ENCODE measurements at regions not wholly inside any gene's neighbourhood (a gene's known extent, or its start where the extent isn't known, plus 50 kb on each side); places are given as distances from the start of the nearest gene placed in this dataset.

DNA sequence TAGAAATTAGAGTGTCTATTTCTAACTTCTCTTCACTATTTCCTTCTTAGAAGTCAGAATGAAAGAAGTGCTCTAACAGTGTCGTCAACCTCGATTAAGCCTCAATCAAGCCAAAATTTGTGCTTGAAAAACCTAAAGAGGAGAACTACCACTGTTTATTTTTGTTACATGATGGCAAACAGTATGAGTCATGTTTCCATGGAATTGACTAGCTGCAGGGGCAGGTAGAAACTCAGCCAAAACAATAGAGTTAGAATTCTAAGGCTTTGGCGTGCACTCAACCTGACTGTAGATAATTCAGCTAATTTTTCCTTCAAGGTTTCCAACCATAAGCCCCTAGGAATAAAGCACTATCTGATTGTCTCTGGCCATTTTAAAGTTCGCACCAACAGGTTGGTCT is 415.9 kb downstream of the ETS1 start:
- Histone ChIP-seq H3K9ac (no peak overlapping the region), H4K20me1 (ENCODE audit: insufficient read depth) (no peaks in the 10 kb centered on the region), H3K36me3 (replicated peaks in 1 of 2; ENCODE audit: control insufficient read depth in 1 of 2, insufficient read depth in 2 of 2, low read length in 1 of 2) (no peaks in the 10 kb centered on the region), H3K9me2 (no peaks in the 10 kb centered on the region), H3K4me3 (ENCODE audit: low read depth in 2 of 2, low read length in 1 of 2) (no peak overlapping the region), H2AFZ (ENCODE audit: low read depth) (no peak overlapping the region), H3K4me1 (ENCODE audit: control insufficient read depth in 1 of 2, insufficient read depth in 2 of 2, low read depth in 1 of 2, low read length in 1 of 2) (peaks cover 3 to 5% of the 10 kb centered on the region in 2 experiments; a peak in 2 of 4 replicates), H3K4me2 (no peak overlapping the region), H3F3A (replicated peaks; ENCODE audit: insufficient read depth) (no peaks in the 10 kb centered on the region), H3K79me2 (ENCODE audit: insufficient read depth) (no peaks in the 10 kb centered on the region), H3K27ac (ENCODE audit: low read depth in 2 of 2, low read length in 1 of 2) (no peak overlapping the region; a peak in 1 of 4 replicates), H3K27me3 (ENCODE audit: insufficient read depth) (no peaks in the 10 kb centered on the region), H3K9me3 (no peaks in the 10 kb centered on the region)
- ChIA-PET POLR2A (no interaction called here), CTCF (interaction anchor here (0.9 to 9.3 kb wide), 35 partner anchors 9 to 714 kb away, joined by 3 to 209 read pairs (median 7); no protein-coding TSS in a partner anchor)
- DNase-seq = no peak
- 78% methylated on average over 4 of the region's 4 CpGs for WGBS (ENCODE audit: low lambda C conversion rate)
- no peak for TF ChIP-seq FOXJ3 (CRISPR knock-in tag; IDR thresholded peaks at IDR 0.05)

DNA sequence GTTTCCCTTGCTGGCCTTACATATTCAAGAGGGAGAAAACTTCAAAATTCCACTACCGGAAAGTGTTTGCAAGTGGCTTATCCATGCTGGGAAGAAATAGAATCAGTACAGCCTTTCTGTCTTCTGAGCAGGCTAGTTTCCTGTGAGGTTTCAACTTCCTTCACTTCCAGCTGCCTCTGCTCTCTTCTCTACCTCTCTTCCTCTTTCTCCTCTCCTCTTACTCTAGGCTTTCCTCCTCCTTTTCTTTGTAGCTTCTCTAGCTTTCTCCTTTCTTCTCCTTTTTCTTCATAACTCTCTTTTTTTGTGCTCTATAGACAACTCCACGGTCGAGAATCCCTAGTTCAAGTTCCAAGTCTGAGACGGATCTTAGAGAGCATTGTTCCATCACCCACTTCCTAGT is 421.8 kb downstream of the ETS1 start:
- H3K36me3 ChIP-seq (replicated peaks in 1 of 2; ENCODE audit: control insufficient read depth in 1 of 2, insufficient read depth in 2 of 2, low read length in 1 of 2) = no peaks in the 10 kb centered on the region
- TF ChIP-seq RCOR1 (IDR thresholded peaks at IDR 0.05; ENCODE audit: low read length) (no peak), RAD21 (IDR thresholded peaks at IDR 0.05; ENCODE audit: low read length) (no peak), TEAD4 (IDR thresholded peaks at IDR 0.05; ENCODE audit: borderline replicate concordance, insufficient read depth) (no peak), EP300 (IDR thresholded peaks at IDR 0.05; ENCODE audit: borderline replicate concordance in 1 of 2, low read depth in 1 of 2, low read length in 1 of 2) (no peak), TAF1 (IDR thresholded peaks at IDR 0.05; ENCODE audit: borderline replicate concordance, low read depth, low read length) (no peak), SMC3 (IDR thresholded peaks at IDR 0.05; ENCODE audit: low read depth, low read length) (no peak), NFIC (IDR thresholded peaks at IDR 0.05; ENCODE audit: borderline replicate concordance) (no peak), NRF1 (IDR thresholded peaks at IDR 0.05; ENCODE audit: low read depth, low read length) (no peak)
- TF ChIP-seq, protein P1, sequence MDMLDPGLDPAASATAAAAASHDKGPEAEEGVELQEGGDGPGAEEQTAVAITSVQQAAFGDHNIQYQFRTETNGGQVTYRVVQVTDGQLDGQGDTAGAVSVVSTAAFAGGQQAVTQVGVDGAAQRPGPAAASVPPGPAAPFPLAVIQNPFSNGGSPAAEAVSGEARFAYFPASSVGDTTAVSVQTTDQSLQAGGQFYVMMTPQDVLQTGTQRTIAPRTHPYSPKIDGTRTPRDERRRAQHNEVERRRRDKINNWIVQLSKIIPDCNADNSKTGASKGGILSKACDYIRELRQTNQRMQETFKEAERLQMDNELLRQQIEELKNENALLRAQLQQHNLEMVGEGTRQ (IDR thresholded peaks at IDR 0.05; ENCODE audit: borderline replicate concordance, low read depth, low read length) = no peak
- 92% methylated on average over 4 of the region's 4 CpGs for whole genome bisulfite sequencing (ENCODE audit: low lambda C conversion rate)
- H3K27ac ChIP-seq (ENCODE audit: low read depth in 2 of 2, low read length in 1 of 2) = no peak overlapping the region
- H2AFZ ChIP-seq (ENCODE audit: low read depth) = no peak overlapping the region
- DNase-seq = no peak
- H3K9me2 ChIP-seq = no peaks in the 10 kb centered on the region
- no peaks in the 10 kb centered on the region for H3F3A ChIP-seq (replicated peaks; ENCODE audit: insufficient read depth)
- no peaks in the 10 kb centered on the region for H3K79me2 ChIP-seq (ENCODE audit: insufficient read depth)
- ChIA-PET CTCF (no interaction called here), POLR2A (no interaction called here)
- no peaks in the 10 kb centered on the region for H4K20me1 ChIP-seq (ENCODE audit: insufficient read depth)
- no peak overlapping the region for H3K4me3 ChIP-seq (ENCODE audit: low read depth in 2 of 2, low read length in 1 of 2)
- no peaks in the 10 kb centered on the region for H3K27me3 ChIP-seq (ENCODE audit: insufficient read depth)
- no peak overlapping the region for H3K9ac ChIP-seq
- no peaks in the 10 kb centered on the region; a peak in 1 of 4 replicates for H3K4me1 ChIP-seq (ENCODE audit: control insufficient read depth in 1 of 2, insufficient read depth in 2 of 2, low read depth in 1 of 2, low read length in 1 of 2)
- no peaks in the 10 kb centered on the region for H3K9me3 ChIP-seq
- no peak overlapping the region for H3K4me2 ChIP-seq

DNA sequence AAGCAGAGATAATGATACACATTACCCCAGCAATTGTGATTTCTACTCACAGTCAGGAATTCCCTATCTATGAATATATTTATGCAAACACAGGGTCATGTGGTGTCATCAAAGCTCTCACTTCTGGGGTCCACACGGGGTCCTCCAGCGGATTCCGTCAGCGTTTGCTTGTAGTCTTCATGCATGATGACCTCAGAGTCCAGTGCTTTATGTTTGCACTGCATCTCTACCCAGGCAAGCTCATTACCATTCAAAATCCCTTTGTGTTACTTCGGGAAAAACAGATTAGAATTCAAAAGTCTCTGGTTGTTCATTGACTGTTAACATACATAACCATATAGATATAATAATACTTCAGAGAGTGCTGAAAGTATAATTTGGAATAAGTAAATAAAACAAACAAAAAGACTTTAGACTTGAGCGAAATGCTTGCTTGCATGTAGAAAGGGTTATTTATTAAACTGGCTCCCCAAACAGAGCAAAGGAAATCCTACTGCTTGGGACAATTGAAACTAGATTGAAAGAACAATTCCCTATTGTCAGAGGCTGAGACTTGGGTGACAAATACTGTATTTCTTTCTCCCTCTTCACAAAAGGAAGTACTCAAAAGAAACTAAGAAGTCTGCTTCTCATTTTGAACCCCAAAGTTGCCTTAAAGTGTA is 423.1 kb downstream of the ETS1 start:
- H3K79me2 ChIP-seq (ENCODE audit: insufficient read depth) = no peaks in the 10 kb centered on the region
- H3K27ac ChIP-seq (ENCODE audit: low read depth in 2 of 2, low read length in 1 of 2) = no peak overlapping the region
- CTCF ChIA-PET = interaction anchor here (1.1 to 9.3 kb wide), 5 partner anchors 6 to 667 kb away, joined by 3 to 137 read pairs (median 4); no protein-coding TSS in a partner anchor
- H3K9me2 ChIP-seq = no peaks in the 10 kb centered on the region
- no peak for DNase-seq
- H3F3A ChIP-seq (replicated peaks; ENCODE audit: insufficient read depth) = no peaks in the 10 kb centered on the region
- no peak overlapping the region for H3K9ac ChIP-seq
- H2AFZ ChIP-seq (ENCODE audit: low read depth) = no peak overlapping the region
- no peaks in the 10 kb centered on the region; a peak in 1 of 4 replicates for H3K4me1 ChIP-seq (ENCODE audit: control insufficient read depth in 1 of 2, insufficient read depth in 2 of 2, low read depth in 1 of 2, low read length in 1 of 2)
- H3K36me3 ChIP-seq (replicated peaks in 1 of 2; ENCODE audit: control insufficient read depth in 1 of 2, insufficient read depth in 2 of 2, low read length in 1 of 2) = no peaks in the 10 kb centered on the region
- no peak overlapping the region for H3K4me2 ChIP-seq
- no peaks in the 10 kb centered on the region for H4K20me1 ChIP-seq (ENCODE audit: insufficient read depth)
- no peaks in the 10 kb centered on the region for H3K27me3 ChIP-seq (ENCODE audit: insufficient read depth)
- no peaks in the 10 kb centered on the region for H3K9me3 ChIP-seq
- no peak overlapping the region for H3K4me3 ChIP-seq (ENCODE audit: low read depth in 2 of 2, low read length in 1 of 2)
- WGBS (ENCODE audit: low lambda C conversion rate) = 93% methylated on average over 6 of the region's 6 CpGs
- POLR2A ChIA-PET = no interaction called here
- TF ChIP-seq SMC3 (IDR thresholded peaks at IDR 0.05; ENCODE audit: low read depth, low read length) (no peak), TEAD4 (IDR thresholded peaks at IDR 0.05; ENCODE audit: borderline replicate concordance, insufficient read depth) (no peak), YY1 (IDR thresholded peaks at IDR 0.05; ENCODE audit: low read depth) (no peak), TCF12 (IDR thresholded peaks at IDR 0.05) (no peak), MEF2A (IDR thresholded peaks at IDR 0.05; ENCODE audit: borderline replicate concordance, low read depth) (no peak)
- TF ChIP-seq, protein P1 (IDR thresholded peaks at IDR 0.05; ENCODE audit: borderline replicate concordance, low read depth, low read length) = no peak
- TF ChIP-seq, protein P2, sequence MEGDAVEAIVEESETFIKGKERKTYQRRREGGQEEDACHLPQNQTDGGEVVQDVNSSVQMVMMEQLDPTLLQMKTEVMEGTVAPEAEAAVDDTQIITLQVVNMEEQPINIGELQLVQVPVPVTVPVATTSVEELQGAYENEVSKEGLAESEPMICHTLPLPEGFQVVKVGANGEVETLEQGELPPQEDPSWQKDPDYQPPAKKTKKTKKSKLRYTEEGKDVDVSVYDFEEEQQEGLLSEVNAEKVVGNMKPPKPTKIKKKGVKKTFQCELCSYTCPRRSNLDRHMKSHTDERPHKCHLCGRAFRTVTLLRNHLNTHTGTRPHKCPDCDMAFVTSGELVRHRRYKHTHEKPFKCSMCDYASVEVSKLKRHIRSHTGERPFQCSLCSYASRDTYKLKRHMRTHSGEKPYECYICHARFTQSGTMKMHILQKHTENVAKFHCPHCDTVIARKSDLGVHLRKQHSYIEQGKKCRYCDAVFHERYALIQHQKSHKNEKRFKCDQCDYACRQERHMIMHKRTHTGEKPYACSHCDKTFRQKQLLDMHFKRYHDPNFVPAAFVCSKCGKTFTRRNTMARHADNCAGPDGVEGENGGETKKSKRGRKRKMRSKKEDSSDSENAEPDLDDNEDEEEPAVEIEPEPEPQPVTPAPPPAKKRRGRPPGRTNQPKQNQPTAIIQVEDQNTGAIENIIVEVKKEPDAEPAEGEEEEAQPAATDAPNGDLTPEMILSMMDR (IDR thresholded peaks at IDR 0.05) = no peak
- TF ChIP-seq, protein P3, sequence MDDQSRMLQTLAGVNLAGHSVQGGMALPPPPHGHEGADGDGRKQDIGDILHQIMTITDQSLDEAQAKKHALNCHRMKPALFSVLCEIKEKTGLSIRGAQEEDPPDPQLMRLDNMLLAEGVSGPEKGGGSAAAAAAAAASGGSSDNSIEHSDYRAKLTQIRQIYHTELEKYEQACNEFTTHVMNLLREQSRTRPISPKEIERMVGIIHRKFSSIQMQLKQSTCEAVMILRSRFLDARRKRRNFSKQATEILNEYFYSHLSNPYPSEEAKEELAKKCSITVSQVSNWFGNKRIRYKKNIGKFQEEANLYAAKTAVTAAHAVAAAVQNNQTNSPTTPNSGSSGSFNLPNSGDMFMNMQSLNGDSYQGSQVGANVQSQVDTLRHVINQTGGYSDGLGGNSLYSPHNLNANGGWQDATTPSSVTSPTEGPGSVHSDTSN (IDR thresholded peaks at IDR 0.05) = no peak
- TF ChIP-seq, protein P4, sequence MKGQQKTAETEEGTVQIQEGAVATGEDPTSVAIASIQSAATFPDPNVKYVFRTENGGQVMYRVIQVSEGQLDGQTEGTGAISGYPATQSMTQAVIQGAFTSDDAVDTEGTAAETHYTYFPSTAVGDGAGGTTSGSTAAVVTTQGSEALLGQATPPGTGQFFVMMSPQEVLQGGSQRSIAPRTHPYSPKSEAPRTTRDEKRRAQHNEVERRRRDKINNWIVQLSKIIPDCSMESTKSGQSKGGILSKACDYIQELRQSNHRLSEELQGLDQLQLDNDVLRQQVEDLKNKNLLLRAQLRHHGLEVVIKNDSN (IDR thresholded peaks at IDR 0.05; ENCODE audit: borderline replicate concordance, low read depth) = no peak

Data from SK-N-SH (cell line).